ENCODE measurements at regions not wholly inside any gene's neighbourhood (a gene's known extent, or its start where the extent isn't known, plus 50 kb on each side); places are given as distances from the start of the nearest gene placed in this dataset.

DNA sequence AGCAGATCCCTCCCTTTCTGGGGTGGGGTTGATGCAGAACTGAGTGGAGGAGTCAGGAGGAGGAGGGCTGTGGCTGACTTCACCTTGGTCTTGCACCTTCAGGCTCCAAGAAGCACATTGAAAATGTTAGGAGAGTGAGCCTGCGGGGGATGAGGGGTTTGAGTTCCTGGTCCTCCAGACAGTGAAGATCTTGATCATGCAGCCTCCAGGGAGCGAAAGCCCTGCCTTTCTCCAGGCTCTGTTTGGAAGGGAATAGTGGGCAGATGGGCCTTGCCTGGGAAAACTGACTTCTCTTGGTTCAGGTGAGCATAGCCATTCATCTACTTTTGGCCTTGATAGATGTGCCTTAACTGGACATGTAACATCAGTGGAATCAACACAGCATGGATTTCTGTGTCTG, 267.6 kb upstream of the B3GAT1 start (continued):
- TF ChIP-seq MAFK (IDR thresholded peaks at IDR 0.05; ENCODE audit: low read depth, low read length): no peak
- TF ChIP-seq CHD2 (IDR thresholded peaks at IDR 0.05; ENCODE audit: low read length): no peak
- no peak for TF ChIP-seq KDM1A (IDR thresholded peaks at IDR 0.05; ENCODE audit: borderline replicate concordance, low read length)
